IPS DF 6.9 (cell line): ENCODE measurements at regions not wholly inside any gene's neighbourhood (a gene's known extent, or its start where the extent isn't known, plus 50 kb on each side); places are given as distances from the start of the nearest gene placed in this dataset.
"Not testable (repeated sequence)": the region's sequence is repeated elsewhere in the genome, so short reads cannot be mapped to it uniquely, and the experiment has no call there.

ENCODE experiments used
- DNase-seq: peaks from one replicate; pipeline ENCODE4 v3.0.0-alpha.2; 2013; ENCODE audit warnings: low read depth, low spot score
- H3K27ac ChIP-seq: one replicate; pipeline ENCODE4 v1.5.1; 2013; ENCODE audit warnings: low read length, control low read depth
- H3K27me3 ChIP-seq: 2 replicates; pipeline ENCODE4 v1.6.1; 2013; ENCODE audit warnings: mild to moderate bottlenecking, low read length; ENCODE audit not compliant: control insufficient read depth, insufficient read depth
- H3K36me3 ChIP-seq: 2 replicates; pipeline ENCODE4 v1.6.1; 2013; ENCODE audit warnings: low read length; ENCODE audit not compliant: control insufficient read depth, insufficient read depth
- H3K4me1 ChIP-seq: 2 replicates; pipeline ENCODE4 v1.6.1; 2013; ENCODE audit warnings: low read length; ENCODE audit not compliant: control insufficient read depth, insufficient read depth
- H3K4me3 ChIP-seq: 2 replicates; pipeline ENCODE4 v1.5.1; 2013; ENCODE audit warnings: mild to moderate bottlenecking, low read length
- H3K9me3 ChIP-seq: 2 replicates; pipeline ENCODE4 v1.6.1; 2013; ENCODE audit warnings: low read length, inconsistent platforms; ENCODE audit not compliant: control insufficient read depth, insufficient read depth
- WGBS: extraction: QIAGEN DNeasy Blood & Tissue Kit; methylation state at CpG from one replicate; pipeline ENCODE4 v1.1.7; 2013; ENCODE audit warnings: mixed read lengths, missing lambda C conversion rate; ENCODE audit not compliant: insufficient read length, insufficient coverage; 5-methylcytosine and 5-hydroxymethylcytosine counted together

- Histone ChIP-seq H3K36me3 (no peaks in the 10 kb centered on the region), H3K27ac (no peak overlapping the region), H3K27me3 (no peaks in the 10 kb centered on the region), H3K9me3 (no peaks in the 10 kb centered on the region), H3K4me1 (no peaks in the 10 kb centered on the region), H3K4me3 (no peak overlapping the region)
- WGBS = no CpG with 5 or more reads among the region's 2 CpGs
- DNase-seq = no peak
Observed at GRCh38 chr11:42890773-42891172, 421.0 kb upstream of the API5 start.

- Histone ChIP-seq H3K9me3 (no peaks in the 10 kb centered on the region; the same call in 1 of the 2 replicates), H3K27ac (no peak overlapping the region), H3K27me3 (no peaks in the 10 kb centered on the region), H3K36me3 (no peaks in the 10 kb centered on the region), H3K4me3 (no peak overlapping the region), H3K4me1 (no peaks in the 10 kb centered on the region)
- no peak for DNase-seq
- WGBS = no CpG with 5 or more reads among the region's 1 CpG
Observed at GRCh38 chr11:42901084-42901483, 410.7 kb upstream of the API5 start.

- Histone ChIP-seq H3K9me3 (no peaks in the 10 kb centered on the region; the same call in 1 of the 2 replicates), H3K27me3 (no peaks in the 10 kb centered on the region), H3K4me1 (no peaks in the 10 kb centered on the region), H3K27ac (no peak overlapping the region), H3K4me3 (no peak overlapping the region), H3K36me3 (no peaks in the 10 kb centered on the region)
- DNase-seq = no peak
- whole genome bisulfite sequencing = no CpG with 5 or more reads among the region's 7 CpGs
Observed at GRCh38 chr11:42906226-42906625, 405.6 kb upstream of the API5 start.

- Histone ChIP-seq H3K27me3 (no peaks in the 10 kb centered on the region), H3K36me3 (no peaks in the 10 kb centered on the region)
Observed at GRCh38 chr11:42913731-42914130, 398.1 kb upstream of the API5 start.

GRCh38 chr11:42923651-42924050, 388.1 kb upstream of the API5 start:
- H3K9me3 ChIP-seq = no peaks in the 10 kb centered on the region
- H3K36me3 ChIP-seq = no peaks in the 10 kb centered on the region
- H3K27me3 ChIP-seq = no peaks in the 10 kb centered on the region
- no peak overlapping the region for H3K4me3 ChIP-seq
- H3K4me1 ChIP-seq = no peaks in the 10 kb centered on the region
- no peak overlapping the region for H3K27ac ChIP-seq
- no CpG with 5 or more reads among the region's 3 CpGs for WGBS
- no peak for DNase-seq

More at GRCh38 chr11:42913731-42914130, 398.1 kb upstream of the API5 start:
- H3K4me3 ChIP-seq = no peak overlapping the region
- no peaks in the 10 kb centered on the region; the same call in 1 of the 2 replicates for H3K9me3 ChIP-seq
- no peak for DNase-seq
- no CpG with 5 or more reads among the region's 2 CpGs for WGBS
- no peaks in the 10 kb centered on the region for H3K4me1 ChIP-seq
- no peak overlapping the region for H3K27ac ChIP-seq

GRCh38 chr11:42925916-42926315, 385.9 kb upstream of the API5 start:
- Histone ChIP-seq H3K9me3 (no peaks in the 10 kb centered on the region), H3K4me1 (no peaks in the 10 kb centered on the region), H3K36me3 (no peaks in the 10 kb centered on the region), H3K4me3 (no peak overlapping the region), H3K27ac (no peak overlapping the region), H3K27me3 (no peaks in the 10 kb centered on the region)
- DNase-seq = no peak
- WGBS = no CpG with 5 or more reads among the region's 3 CpGs

- WGBS = 100% methylated on average over 3 of the region's 3 CpGs
- H3K4me1 ChIP-seq = no peaks in the 10 kb centered on the region
- H3K27ac ChIP-seq = no peak overlapping the region
- no peak overlapping the region for H3K4me3 ChIP-seq
- no peaks in the 10 kb centered on the region for H3K36me3 ChIP-seq
- no peak for DNase-seq
- no peaks in the 10 kb centered on the region for H3K27me3 ChIP-seq
- no peaks in the 10 kb centered on the region for H3K9me3 ChIP-seq
Observed at GRCh38 chr11:42947405-42947804, 364.4 kb upstream of the API5 start.

GRCh38 chr11:42949738-42950376, 361.9 kb upstream of the API5 start:
- WGBS = no CpG with 5 or more reads among the region's 30 CpGs
- H3K27ac ChIP-seq, H3K4me3 ChIP-seq, H3K36me3 ChIP-seq, H3K4me1 ChIP-seq, H3K27me3 ChIP-seq, H3K9me3 ChIP-seq, DNase-seq: not testable (repeated sequence)

- Histone ChIP-seq H3K4me3 (no peak overlapping the region), H3K9me3 (no peaks in the 10 kb centered on the region), H3K4me1 (no peaks in the 10 kb centered on the region), H3K27ac (no peak overlapping the region), H3K27me3 (no peaks in the 10 kb centered on the region), H3K36me3 (no peaks in the 10 kb centered on the region)
- no CpG with 5 or more reads among the region's 1 CpG for WGBS
- DNase-seq = no peak
Observed at GRCh38 chr11:42951266-42951665, 360.5 kb upstream of the API5 start.

GRCh38 chr11:42957831-42958230, 354.0 kb upstream of the API5 start:
- Histone ChIP-seq H3K9me3 (no peaks in the 10 kb centered on the region; the same call in 1 of the 2 replicates), H3K27ac (no peak overlapping the region), H3K4me1 (no peaks in the 10 kb centered on the region), H3K4me3 (no peak overlapping the region), H3K36me3 (no peaks in the 10 kb centered on the region), H3K27me3 (no peaks in the 10 kb centered on the region)
- no CpG with 5 or more reads among the region's 1 CpG for WGBS
- DNase-seq = no peak

GRCh38 chr11:42958635-42959034, 353.2 kb upstream of the API5 start:
- no peaks in the 10 kb centered on the region for H3K36me3 ChIP-seq
- no peak overlapping the region for H3K4me3 ChIP-seq
- no peak for DNase-seq
- no peaks in the 10 kb centered on the region for H3K4me1 ChIP-seq
- H3K27me3 ChIP-seq = no peaks in the 10 kb centered on the region
- no peaks in the 10 kb centered on the region; the same call in 1 of the 2 replicates for H3K9me3 ChIP-seq
- no CpG with 5 or more reads among the region's 2 CpGs for WGBS
- H3K27ac ChIP-seq = no peak overlapping the region
